ENCODE measurements at regions not wholly inside any gene's neighbourhood (a gene's known extent, or its start where the extent isn't known, plus 50 kb on each side); places are given as distances from the start of the nearest gene placed in this dataset.

GRCh38 chr6:125469915-125470314 is 168.1 kb upstream of the HDDC2 start:
- dilution Hi-C loops (cut with HindIII; ENCODE audit: low sequenced_read_pairs, unreplicated experiment) (no loop called here), in situ Hi-C loops (cut with MboI; ENCODE audit: low sequenced_read_pairs) (no loop called here), intact Hi-C loops (cut with micrococcal nuclease) (no loop called here)
- Histone ChIP-seq H4K20me1 (ENCODE audit: insufficient read depth, low read length) (no peaks in the 10 kb centered on the region), H3K36me3 (ENCODE audit: control insufficient read depth, insufficient read depth, low read length) (no peaks in the 10 kb centered on the region), H3K4ac (ENCODE audit: low read depth, low read length) (no peak overlapping the region), H3K9me1 (ENCODE audit: insufficient read depth, low read length) (no peaks in the 10 kb centered on the region), H3K23ac (ENCODE audit: low read depth, low read length) (no peak overlapping the region), H2BK5ac (ENCODE audit: low read depth, low read length, poor library complexity, severe bottlenecking) (no peak overlapping the region), H3K14ac (replicated peaks; ENCODE audit: low read depth, low read length) (no peak overlapping the region), H3K27ac (ENCODE audit: insufficient read depth, low read length) (no peak overlapping the region), H3K9me3 (ENCODE audit: control insufficient read depth, insufficient read depth, low read length) (no peaks in the 10 kb centered on the region), H3K4me2 (ENCODE audit: low read depth, low read length) (no peak overlapping the region), H3K18ac (ENCODE audit: low read depth, low read length) (no peak overlapping the region), H4K8ac (ENCODE audit: low read depth in 2 of 2, low read length in 2 of 2) (no peak overlapping the region), H2AK5ac (ENCODE audit: low read depth, low read length) (no peak overlapping the region), H3K9ac (ENCODE audit: low read depth, low read length) (no peak overlapping the region), H3K56ac (ENCODE audit: extremely low read depth, insufficient read depth, low read length) (no peak overlapping the region), H4K5ac (ENCODE audit: low read depth, low read length) (no peak overlapping the region), H2AK9ac (replicated peaks; ENCODE audit: low read depth, low read length, poor library complexity) (no peak overlapping the region), H3K4me3 (ENCODE audit: insufficient read depth, low read depth, low read length) (no peak overlapping the region), H4K91ac (ENCODE audit: insufficient read depth, low read depth, low read length) (no peak overlapping the region), H3K27me3 (ENCODE audit: control insufficient read depth, insufficient read depth, low read length) (no peaks in the 10 kb centered on the region), H2AFZ (replicated peaks; ENCODE audit: low read length, poor library complexity) (no peak overlapping the region), H2BK20ac (ENCODE audit: low read depth, low read length) (no peak overlapping the region), H2BK120ac (ENCODE audit: low read depth, low read length) (no peak overlapping the region), H2BK15ac (ENCODE audit: low read depth, low read length) (no peak overlapping the region), H3K4me1 (ENCODE audit: control insufficient read depth, insufficient read depth, low read length) (no peaks in the 10 kb centered on the region), H3K79me1 (ENCODE audit: low read depth in 1 of 2, low read length in 2 of 2) (no peaks in the 10 kb centered on the region)
- POLR2A ChIA-PET (ENCODE audit: unreplicated experiment), result no interaction called here
- TF ChIP-seq RFX5 (IDR thresholded peaks at IDR 0.05; ENCODE audit: low read depth, low read length), result no peak
- no peak for TF ChIP-seq POLR2A (IDR thresholded peaks at IDR 0.05; ENCODE audit: low read depth, low read length)
- TF ChIP-seq CEBPB (IDR thresholded peaks at IDR 0.05; ENCODE audit: low read depth, low read length), result no peak
- no peak for TF ChIP-seq ELK1 (IDR thresholded peaks at IDR 0.05; ENCODE audit: borderline replicate concordance, low read depth, low read length)
- TF ChIP-seq NFE2L2 (IDR thresholded peaks at IDR 0.05; ENCODE audit: low read depth, low read length), result no peak
- no peak for TF ChIP-seq CTCF (conservative IDR thresholded peaks at IDR 0.05; ENCODE audit: low read depth, low read length)
- no peak for TF ChIP-seq RAD21 (IDR thresholded peaks at IDR 0.05; ENCODE audit: low read length)
- TF ChIP-seq BHLHE40 (IDR thresholded peaks at IDR 0.05; ENCODE audit: low read depth, low read length), result no peak
- TF ChIP-seq MAZ (IDR thresholded peaks at IDR 0.05; ENCODE audit: borderline replicate concordance, low read depth, low read length), result no peak
- BruUV-seq (replicated peaks), result no TSS peak
- DNase-seq (no peak), ATAC-seq (ENCODE audit: low read depth) (no peak)
- CTCF ChIA-PET, result interaction anchor here (0.8 kb wide), 1 partner anchor 1854 kb away, joined by 6 read pairs; no protein-coding TSS in a partner anchor
- WGBS, 2 experiments (ENCODE audit: extremely low coverage in 2 of 2, insufficient read length in 1 of 2), result no CpG with 5 or more reads among the region's 3 CpGs
